Small intestine (tissue), 7 donors: ENCODE measurements at regions not wholly inside any gene's neighbourhood (a gene's known extent, or its start where the extent isn't known, plus 50 kb on each side); places are given as distances from the start of the nearest gene placed in this dataset.
A peak's percentile ranks its signal among the peaks of the same experiment; 100 is the strongest.
"Not testable (repeated sequence)": the region's sequence is repeated elsewhere in the genome, so short reads cannot be mapped to it uniquely, and the experiment has no call there.

Experiments
- DNase-seq, 2 donors: peaks; one replicate each; pipeline versions ENCODE4 v3.0.0 to v3.0.0-alpha.2; 2013
- FAIRE-seq: peaks from 2 replicates; lab custom pipeline; 2012; peaks lifted over from hg19 to GRCh38; lab: Jason Lieb, UNC
- H3K27ac ChIP-seq, 3 donors: one replicate each; pipeline ENCODE4 v1.5.1; 2013; ENCODE audit warnings: low read length in 2 of 3, mild to moderate bottlenecking in 2 of 3, control low read depth in 1 of 3, inconsistent platforms in 1 of 3, low read depth in 1 of 3, moderate library complexity in 1 of 3
- H3K27me3 ChIP-seq, 3 donors: one replicate each; pipeline ENCODE4 v1.6.1; 2013; ENCODE audit warnings: low read length in 3 of 3, inconsistent platforms in 1 of 3; ENCODE audit not compliant: control insufficient read depth in 3 of 3, insufficient read depth in 3 of 3
- H3K36me3 ChIP-seq, 3 donors: one replicate each; pipeline ENCODE4 v1.6.1; 2013; ENCODE audit warnings: low read length in 3 of 3, inconsistent platforms in 1 of 3, low read depth in 1 of 3, mild to moderate bottlenecking in 1 of 3, moderate library complexity in 1 of 3; ENCODE audit not compliant: control insufficient read depth in 3 of 3, insufficient read depth in 2 of 3
- H3K4me1 ChIP-seq, 3 donors: one replicate each; pipeline ENCODE4 v1.6.1; 2013; ENCODE audit warnings: low read length in 2 of 3, inconsistent platforms in 1 of 3, low read depth in 1 of 3, mild to moderate bottlenecking in 1 of 3, moderate library complexity in 1 of 3; ENCODE audit not compliant: control insufficient read depth in 3 of 3, insufficient read depth in 2 of 3
- H3K4me3 ChIP-seq, 3 donors: one replicate each; pipeline ENCODE4 v1.5.1; 2013; ENCODE audit warnings: low read length in 3 of 3, control low read depth in 1 of 3, inconsistent platforms in 1 of 3, low read depth in 1 of 3, mild to moderate bottlenecking in 1 of 3, moderate library complexity in 1 of 3
- H3K9me3 ChIP-seq, 2 donors: one replicate each; pipeline ENCODE4 v1.6.1; 2013; ENCODE audit warnings: low read depth in 1 of 2, low read length in 1 of 2; ENCODE audit not compliant: control insufficient read depth in 2 of 2, insufficient read depth in 1 of 2
- WGBS, 3 donors: extraction: QIAGEN DNeasy Blood & Tissue Kit; methylation state at CpG; one replicate each; pipeline ENCODE4 v1.1.7; 2013; 5-methylcytosine and 5-hydroxymethylcytosine counted together
- donor health status: healthy with polysubstance abuse.
- donor health status: control.
- donor health status: control.
- donor health status: Bipolar disorder and iron deficiency.
- donor health status: healthy.

GRCh38 chr9:67058898-67059715 is 66.8 kb upstream of the SPATA31A3 start:
- FAIRE-seq, H3K27me3 ChIP-seq, H3K9me3 ChIP-seq, H3K27ac ChIP-seq, H3K4me1 ChIP-seq, H3K4me3 ChIP-seq, H3K36me3 ChIP-seq: not testable (repeated sequence)
- DNase-seq, result peak; percentile 0 to 15
- 1 to 12% (median 7%) methylated on average over 3 to 54 of the region's 78 CpGs for WGBS, 3 donors
